ENCODE measurements at regions not wholly inside any gene's neighbourhood (a gene's known extent, or its start where the extent isn't known, plus 50 kb on each side); places are given as distances from the start of the nearest gene placed in this dataset.

GRCh38 chr5:144004751-144005150 is 165.7 kb downstream of the YIPF5 start:
- no peak for TF ChIP-seq CTCF (IDR thresholded peaks at IDR 0.05; ENCODE audit: low read depth, low read length)
- TF ChIP-seq EZH2phosphoT487 (IDR thresholded peaks at IDR 0.05; ENCODE audit: low read depth): no peak
- no peak overlapping the region for H3K27ac ChIP-seq (ENCODE audit: low read length)
- no peak overlapping the region for H3K4me3 ChIP-seq (ENCODE audit: low read length)
- no peaks in the 10 kb centered on the region for H3K4me1 ChIP-seq (ENCODE audit: low read length)
- no peaks in the 10 kb centered on the region for H3K9me3 ChIP-seq (ENCODE audit: insufficient read depth, low read length)
- H3K27me3 ChIP-seq (ENCODE audit: low read depth, low read length): no peaks in the 10 kb centered on the region
- no peaks in the 10 kb centered on the region for H3K79me2 ChIP-seq (ENCODE audit: low read length)
- no peaks in the 10 kb centered on the region for H4K20me1 ChIP-seq (ENCODE audit: insufficient read depth, low read length)
- no peaks in the 10 kb centered on the region for H3K36me3 ChIP-seq (replicated peaks; ENCODE audit: low read depth, low read length)
- no peak overlapping the region for H2AFZ ChIP-seq (ENCODE audit: low read depth, low read length)
- H3K4me2 ChIP-seq (ENCODE audit: low read length): no peak overlapping the region
- no peak overlapping the region for H3K9ac ChIP-seq (ENCODE audit: low read length)

- Histone ChIP-seq H3K4me1 (ENCODE audit: low read length) (no peaks in the 10 kb centered on the region), H3K4me2 (ENCODE audit: low read length) (no peak overlapping the region), H3K27me3 (ENCODE audit: low read depth, low read length) (no peaks in the 10 kb centered on the region), H3K9me3 (ENCODE audit: insufficient read depth, low read length) (no peaks in the 10 kb centered on the region), H3K9ac (ENCODE audit: low read length) (no peak overlapping the region), H4K20me1 (ENCODE audit: insufficient read depth, low read length) (no peaks in the 10 kb centered on the region), H3K79me2 (ENCODE audit: low read length) (no peaks in the 10 kb centered on the region), H3K4me3 (ENCODE audit: low read length) (no peak overlapping the region), H2AFZ (ENCODE audit: low read depth, low read length) (no peak overlapping the region), H3K27ac (ENCODE audit: low read length) (no peak overlapping the region), H3K36me3 (replicated peaks; ENCODE audit: low read depth, low read length) (no peaks in the 10 kb centered on the region)
- TF ChIP-seq EZH2phosphoT487 (IDR thresholded peaks at IDR 0.05; ENCODE audit: low read depth) (no peak), CTCF (IDR thresholded peaks at IDR 0.05; ENCODE audit: low read depth, low read length) (no peak)
Observed at GRCh38 chr5:144009116-144009515, 161.3 kb downstream of the YIPF5 start.

- no peak for TF ChIP-seq CTCF (IDR thresholded peaks at IDR 0.05; ENCODE audit: low read depth, low read length)
- Histone ChIP-seq H3K27ac (ENCODE audit: low read length) (no peak overlapping the region), H3K9ac (ENCODE audit: low read length) (no peak overlapping the region), H3K9me3 (ENCODE audit: insufficient read depth, low read length) (no peaks in the 10 kb centered on the region), H3K27me3 (ENCODE audit: low read depth, low read length) (0 out of 2 replicates have a peak, but pooled peaks cover 3% of the 10 kb centered on the region), H3K36me3 (replicated peaks; ENCODE audit: low read depth, low read length) (no peaks in the 10 kb centered on the region), H3K4me3 (ENCODE audit: low read length) (no peak overlapping the region), H2AFZ (ENCODE audit: low read depth, low read length) (no peak overlapping the region), H3K4me2 (ENCODE audit: low read length) (no peak overlapping the region), H4K20me1 (ENCODE audit: insufficient read depth, low read length) (no peaks in the 10 kb centered on the region), H3K79me2 (ENCODE audit: low read length) (no peaks in the 10 kb centered on the region), H3K4me1 (ENCODE audit: low read length) (no peaks in the 10 kb centered on the region)
Observed at GRCh38 chr5:144011388-144011787, 159.1 kb downstream of the YIPF5 start.

DNA sequence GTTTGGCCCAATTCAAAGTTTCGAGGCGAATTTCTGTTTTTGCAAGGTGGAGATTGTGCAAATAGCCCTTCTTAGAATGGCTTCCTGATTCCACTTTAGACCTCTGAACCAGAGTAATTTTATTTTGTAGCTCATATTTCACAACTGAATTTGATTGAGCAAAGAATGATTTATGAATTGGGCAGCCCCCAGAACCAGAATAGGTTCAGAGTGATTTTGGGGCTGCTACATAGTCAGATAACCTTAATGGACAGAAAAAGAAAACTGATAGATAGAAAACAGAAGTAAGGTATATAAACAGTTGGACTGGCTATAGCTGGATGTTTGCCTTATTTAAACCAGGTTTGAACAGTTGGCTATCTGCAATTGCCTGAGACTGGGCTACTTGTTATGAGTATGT is 156.6 kb downstream of the YIPF5 start:
- 0 out of 2 replicates have a peak, but pooled peaks cover 3% of the 10 kb centered on the region for H3K27me3 ChIP-seq (ENCODE audit: low read depth, low read length)
- no peak overlapping the region for H3K27ac ChIP-seq (ENCODE audit: low read length)
- no peaks in the 10 kb centered on the region for H3K36me3 ChIP-seq (replicated peaks; ENCODE audit: low read depth, low read length)
- no peak overlapping the region for H2AFZ ChIP-seq (ENCODE audit: low read depth, low read length)
- H3K4me2 ChIP-seq (ENCODE audit: low read length): no peak overlapping the region
- H3K4me3 ChIP-seq (ENCODE audit: low read length): no peak overlapping the region
- no peaks in the 10 kb centered on the region for H3K79me2 ChIP-seq (ENCODE audit: low read length)
- TF ChIP-seq CTCF (IDR thresholded peaks at IDR 0.05; ENCODE audit: low read depth, low read length): no peak
- H4K20me1 ChIP-seq (ENCODE audit: insufficient read depth, low read length): no peaks in the 10 kb centered on the region
- H3K4me1 ChIP-seq (ENCODE audit: low read length): no peaks in the 10 kb centered on the region
- no peaks in the 10 kb centered on the region for H3K9me3 ChIP-seq (ENCODE audit: insufficient read depth, low read length)
- no peak overlapping the region for H3K9ac ChIP-seq (ENCODE audit: low read length)
